Medulla oblongata (tissue), 1 donor: ENCODE measurements at regions not wholly inside any gene's neighbourhood (a gene's known extent, or its start where the extent isn't known, plus 50 kb on each side); places are given as distances from the start of the nearest gene placed in this dataset.
"Not testable (repeated sequence)": the region's sequence is repeated elsewhere in the genome, so short reads cannot be mapped to it uniquely, and the experiment has no call there.

Experiments used
- DNase-seq: peaks from one replicate; pipeline ENCODE4 v3.0.0-alpha.2; 2015; ENCODE audit errors: extremely low spot score

- DNase-seq = no peak
Observed at GRCh38 chr1:38758820-38759219, 100.8 kb downstream of the RRAGC start.

GRCh38 chr1:38746941-38747600, 112.5 kb downstream of the RRAGC start:
- no peak for DNase-seq

- DNase-seq = peak; percentile 18
Observed at GRCh38 chr1:38746402-38746935, 113.1 kb downstream of the RRAGC start.

GRCh38 chr1:38745476-38746401, 113.8 kb downstream of the RRAGC start:
- no peak for DNase-seq

GRCh38 chr1:38744452-38745350, 114.9 kb downstream of the RRAGC start:
- DNase-seq = no peak

GRCh38 chr1:38743184-38743583, 116.4 kb downstream of the RRAGC start:
- no peak for DNase-seq

GRCh38 chr1:38741341-38741740, 118.2 kb downstream of the RRAGC start:
- no peak for DNase-seq

GRCh38 chr1:38740487-38740886, 119.1 kb downstream of the RRAGC start:
- DNase-seq = no peak

- DNase-seq = no peak
Observed at GRCh38 chr1:38738207-38738606, 121.4 kb downstream of the RRAGC start.

- DNase-seq = no peak
Observed at GRCh38 chr1:38736399-38736798, 123.2 kb downstream of the RRAGC start.

GRCh38 chr1:38735651-38736161, 123.9 kb downstream of the RRAGC start:
- DNase-seq = no peak

- DNase-seq = no peak
Observed at GRCh38 chr1:38733761-38734160, 125.8 kb downstream of the RRAGC start.

GRCh38 chr1:38730511-38731397, 128.8 kb downstream of the RRAGC start:
- DNase-seq = no peak

- DNase-seq = no peak
Observed at GRCh38 chr1:38728585-38728908, 131.0 kb downstream of the RRAGC start.

- peak; percentile 50 for DNase-seq
Observed at GRCh38 chr1:38727684-38728584, 131.6 kb downstream of the RRAGC start.

- not testable (repeated sequence) for DNase-seq
Observed at GRCh38 chr1:38725321-38725961, 134.1 kb downstream of the RRAGC start.

GRCh38 chr1:38724160-38725131, 135.1 kb downstream of the RRAGC start:
- no peak for DNase-seq

GRCh38 chr1:38721816-38722215, 137.8 kb downstream of the RRAGC start:
- DNase-seq = no peak
